GM10266 (cell line): ENCODE measurements at regions not wholly inside any gene's neighbourhood (a gene's known extent, or its start where the extent isn't known, plus 50 kb on each side); places are given as distances from the start of the nearest gene placed in this dataset.

Experiments used
- DNase-seq: peaks from one replicate; pipeline ENCODE4 v3.0.0; 2012; ENCODE audit errors: extremely low spot score
- TF ChIP-seq, protein P1 (sequence below): IDR thresholded peaks from 2 replicates; pipeline ENCODE4 v1.5.1; 2012; ENCODE audit warnings: mild to moderate bottlenecking, low read depth; ENCODE audit not compliant: control insufficient read depth, insufficient read depth; ENCODE audit errors: missing control alignments

DNA sequence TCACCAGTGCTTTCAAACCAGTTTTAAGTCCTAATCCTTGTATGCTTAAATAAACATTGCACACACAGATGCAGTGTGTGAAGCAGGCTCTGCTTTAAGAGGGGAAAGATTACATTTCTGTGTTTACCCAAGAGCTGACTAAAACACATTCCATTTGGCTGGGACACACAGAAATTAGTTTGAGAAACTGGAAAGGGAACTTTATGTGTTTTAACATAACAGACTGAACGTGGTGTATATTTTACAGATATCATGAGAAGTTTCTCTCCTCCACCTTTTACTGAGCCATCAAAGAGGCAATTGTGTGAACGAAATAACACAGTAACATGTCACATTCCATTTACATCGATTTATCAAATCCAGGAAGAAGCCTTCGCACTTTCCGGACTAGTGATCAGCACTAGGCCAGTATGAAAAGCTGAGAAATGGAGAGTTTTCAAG lies 121.8 kb downstream of the MAIP1 start:
- TF ChIP-seq, protein P1, sequence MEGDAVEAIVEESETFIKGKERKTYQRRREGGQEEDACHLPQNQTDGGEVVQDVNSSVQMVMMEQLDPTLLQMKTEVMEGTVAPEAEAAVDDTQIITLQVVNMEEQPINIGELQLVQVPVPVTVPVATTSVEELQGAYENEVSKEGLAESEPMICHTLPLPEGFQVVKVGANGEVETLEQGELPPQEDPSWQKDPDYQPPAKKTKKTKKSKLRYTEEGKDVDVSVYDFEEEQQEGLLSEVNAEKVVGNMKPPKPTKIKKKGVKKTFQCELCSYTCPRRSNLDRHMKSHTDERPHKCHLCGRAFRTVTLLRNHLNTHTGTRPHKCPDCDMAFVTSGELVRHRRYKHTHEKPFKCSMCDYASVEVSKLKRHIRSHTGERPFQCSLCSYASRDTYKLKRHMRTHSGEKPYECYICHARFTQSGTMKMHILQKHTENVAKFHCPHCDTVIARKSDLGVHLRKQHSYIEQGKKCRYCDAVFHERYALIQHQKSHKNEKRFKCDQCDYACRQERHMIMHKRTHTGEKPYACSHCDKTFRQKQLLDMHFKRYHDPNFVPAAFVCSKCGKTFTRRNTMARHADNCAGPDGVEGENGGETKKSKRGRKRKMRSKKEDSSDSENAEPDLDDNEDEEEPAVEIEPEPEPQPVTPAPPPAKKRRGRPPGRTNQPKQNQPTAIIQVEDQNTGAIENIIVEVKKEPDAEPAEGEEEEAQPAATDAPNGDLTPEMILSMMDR, result no peak
- DNase-seq, result no peak

DNA sequence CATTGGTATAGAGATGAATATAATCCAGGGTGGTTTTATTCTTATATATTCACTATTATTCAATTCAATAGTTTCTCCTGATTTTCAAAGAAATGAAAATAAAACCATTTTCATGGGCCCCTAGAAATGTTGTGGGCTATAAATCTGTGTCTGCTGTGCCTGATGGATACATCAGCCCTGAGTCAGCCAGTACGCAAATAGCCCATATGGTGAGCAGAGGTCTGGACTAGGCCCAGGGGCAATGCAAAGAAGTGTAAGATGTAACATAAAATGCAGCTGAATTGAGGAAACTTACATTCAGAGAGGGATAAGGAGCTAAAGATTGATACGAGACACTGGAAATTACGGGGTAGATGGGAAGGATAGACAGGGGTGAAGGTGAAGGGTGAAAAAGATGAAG lies 122.5 kb downstream of the MAIP1 start:
- TF ChIP-seq, protein P1, result no peak
- no peak for DNase-seq

DNA sequence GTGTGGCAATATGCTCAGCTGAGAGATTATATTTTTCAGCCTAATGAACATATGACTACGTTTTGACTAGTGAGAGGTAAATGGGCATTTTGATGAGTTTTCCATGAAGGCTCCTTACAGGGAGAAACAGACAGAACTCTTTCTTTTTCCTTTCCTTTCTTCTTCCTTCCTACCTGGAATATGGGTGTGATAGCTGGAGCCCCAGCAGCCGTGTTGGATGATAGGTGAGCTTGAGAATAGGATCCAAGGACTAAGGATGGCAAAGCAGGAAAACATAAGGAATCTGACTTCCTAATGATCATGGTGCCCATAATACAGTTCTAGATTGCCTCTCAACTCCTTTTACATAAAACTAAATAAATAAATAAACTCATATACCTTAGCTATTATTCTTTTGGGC lies 124.0 kb downstream of the MAIP1 start:
- TF ChIP-seq, protein P1, result no peak
- no peak for DNase-seq

DNA sequence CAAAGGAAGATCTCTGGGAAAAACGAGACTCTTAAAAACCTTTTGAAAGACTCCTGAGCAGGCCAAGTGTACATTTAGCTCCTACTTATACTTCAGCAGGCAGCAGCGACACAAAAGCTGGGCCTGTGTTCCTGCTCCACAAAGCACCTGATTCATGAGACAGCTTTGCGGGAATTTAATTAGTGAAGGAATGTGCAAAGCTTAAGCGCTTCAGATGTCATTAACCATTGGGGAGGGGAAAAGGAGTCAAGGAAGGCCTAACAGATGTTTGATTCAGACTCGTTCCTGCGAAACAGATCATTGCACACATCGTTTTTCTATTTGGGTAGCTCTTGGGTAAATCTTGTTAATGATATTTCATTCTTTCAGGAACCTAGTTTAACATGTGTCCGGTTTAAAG lies 125.9 kb downstream of the MAIP1 start:
- no peak for DNase-seq
- TF ChIP-seq, protein P1, result no peak

DNA sequence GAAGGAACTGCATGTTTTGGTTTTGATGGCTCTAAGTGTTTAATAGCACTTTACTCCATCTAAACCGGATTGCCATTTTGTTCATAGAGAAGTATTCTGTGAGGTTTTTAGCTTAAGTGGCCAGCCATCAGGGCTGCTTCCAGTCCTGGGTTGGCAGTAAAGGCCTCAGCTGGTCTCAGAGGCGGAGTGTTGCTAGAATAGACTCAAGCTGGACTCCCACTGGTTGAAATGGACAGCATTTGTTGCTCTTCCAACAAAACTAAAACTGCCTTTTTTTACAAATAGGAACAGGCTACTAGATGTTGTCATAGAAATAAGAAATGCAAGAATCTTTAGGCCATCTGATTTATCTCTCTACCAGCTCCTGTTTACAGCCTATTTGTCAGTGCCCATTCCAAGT lies 126.4 kb downstream of the MAIP1 start:
- TF ChIP-seq, protein P1, result no peak
- no peak for DNase-seq

DNA sequence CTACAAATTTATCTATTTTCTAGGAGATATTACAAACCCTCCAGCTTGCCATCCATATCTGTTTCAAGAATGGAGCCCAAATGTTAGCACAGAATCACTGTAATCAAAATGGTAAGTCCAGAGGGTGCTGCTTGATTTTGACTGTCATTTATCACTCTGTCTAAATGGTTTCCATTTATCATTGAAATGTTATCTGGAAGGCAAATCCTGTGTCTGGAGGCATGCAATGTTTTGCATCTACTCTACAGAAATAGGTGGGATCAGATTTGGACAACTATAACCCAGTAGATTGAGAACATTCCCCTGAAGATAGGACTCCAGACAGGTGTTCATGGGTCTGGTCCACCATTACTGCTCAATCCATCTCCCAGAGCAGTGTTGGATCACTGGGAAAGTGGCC lies 128.7 kb downstream of the MAIP1 start:
- TF ChIP-seq, protein P1, result no peak
- no peak for DNase-seq

DNA sequence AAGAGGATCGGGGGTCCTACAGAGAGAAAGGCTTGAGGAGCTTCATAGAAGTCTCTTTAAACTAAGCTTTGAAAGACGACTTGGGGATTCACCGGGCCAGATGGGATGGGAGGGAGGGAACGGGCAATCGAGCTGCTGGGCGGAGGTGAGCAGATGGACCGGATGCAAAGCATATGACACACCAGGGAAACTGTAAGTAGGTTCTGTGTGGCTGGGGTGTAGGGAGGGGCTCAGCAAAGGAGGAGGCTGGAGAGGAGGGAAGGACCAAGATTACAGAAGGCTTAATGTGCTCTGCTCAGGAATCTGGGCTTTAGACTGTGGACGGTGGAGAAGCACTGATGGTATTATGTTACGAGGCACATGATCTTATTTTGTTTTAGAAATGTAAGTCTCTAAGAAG lies 131.5 kb downstream of the MAIP1 start:
- TF ChIP-seq, protein P1, result no peak
- no peak for DNase-seq
